OCI-LY3 (cell line): ENCODE measurements at regions not wholly inside any gene's neighbourhood (a gene's known extent, or its start where the extent isn't known, plus 50 kb on each side); places are given as distances from the start of the nearest gene placed in this dataset.
"Not testable (repeated sequence)": the region's sequence is repeated elsewhere in the genome, so short reads cannot be mapped to it uniquely, and the experiment has no call there.

Experiments
- CTCF ChIP-seq: fragments of 200-600, 300-600 bp; sonication (generic); IDR thresholded peaks from 2 replicates; pipeline ENCODE4 v1.5.1; 2014; ENCODE audit warnings: antibody characterized with exemption, low read length, low read depth
- EZH2phosphoT487 ChIP-seq: fragments of 200-600 bp; shearing (Covaris generic); IDR thresholded peaks from 2 replicates; pipeline ENCODE4 v1.6.1; 2018; ENCODE audit warnings: antibody characterized with exemption, mixed run types, low read depth

- not testable (repeated sequence) for TF ChIP-seq CTCF, EZH2phosphoT487
Measured at GRCh38 chr21:9046870-9047269, 1474.5 kb upstream of the TPTE start.
